MM.1S (cell line): ENCODE measurements at regions not wholly inside any gene's neighbourhood (a gene's known extent, or its start where the extent isn't known, plus 50 kb on each side); places are given as distances from the start of the nearest gene placed in this dataset.

ENCODE experiments used
- DNase-seq: peaks from one replicate; pipeline ENCODE4 v3.0.0-alpha.2; 2015
- H2AFZ ChIP-seq: fragments of 300-600 bp; sonication (generic); 2 replicates; pipeline ENCODE4 v1.6.0; 2016; ENCODE audit warnings: antibody characterized with exemption, low read length
- H3F3A ChIP-seq: fragments of 300-600 bp; sonication (generic); 2 replicates; pipeline ENCODE4 v1.6.1; 2016; ENCODE audit warnings: mild to moderate bottlenecking, antibody characterized with exemption, low read length, moderate library complexity, mixed read lengths; ENCODE audit not compliant: insufficient read depth
- H3K27ac ChIP-seq: fragments of 300-600 bp; sonication (generic); 2 replicates; pipeline ENCODE4 v1.5.1; 2016; ENCODE audit warnings: mild to moderate bottlenecking, low read length
- H3K27me3 ChIP-seq: fragments of 300-600 bp; sonication (generic); replicated peaks from 2 replicates; pipeline ENCODE4 v1.6.0; 2016; ENCODE audit warnings: low read length; ENCODE audit not compliant: insufficient read depth
- H3K36me3 ChIP-seq: fragments of 300-600 bp; sonication (generic); replicated peaks from 2 replicates; pipeline ENCODE4 v1.6.1; 2016; ENCODE audit warnings: mild to moderate bottlenecking, low read length, mixed read lengths; ENCODE audit not compliant: insufficient read depth
- H3K4me1 ChIP-seq: fragments of 300-600 bp; sonication (generic); 2 replicates; pipeline ENCODE4 v1.6.1; 2016; ENCODE audit warnings: low read length, mixed read lengths
- H3K4me2 ChIP-seq: fragments of 300-600 bp; sonication (generic); 2 replicates; pipeline ENCODE4 v1.6.0; 2016; ENCODE audit warnings: low read depth, low read length
- H3K4me3 ChIP-seq: fragments of 300-600 bp; sonication (generic); 2 replicates; pipeline ENCODE4 v1.5.1; 2016; ENCODE audit warnings: low read length, mixed read lengths
- H3K79me2 ChIP-seq: fragments of 300-600 bp; sonication (generic); 2 replicates; pipeline ENCODE4 v1.6.1; 2016; ENCODE audit warnings: mixed run types, low read length, mixed read lengths
- H3K9ac ChIP-seq: fragments of 300-600 bp; sonication (generic); 2 replicates; pipeline ENCODE4 v1.6.1; 2016; ENCODE audit warnings: low read length, mixed read lengths
- H3K9me2 ChIP-seq: fragments of 300-600 bp; sonication (generic); replicated peaks from 2 replicates; pipeline ENCODE4 v1.6.1; 2016; ENCODE audit warnings: mild to moderate bottlenecking, low read length, mixed read lengths; ENCODE audit not compliant: insufficient read depth
- H3K9me3 ChIP-seq: fragments of 300-600 bp; sonication (generic); replicated peaks from 2 replicates; pipeline ENCODE4 v1.6.1; 2016; ENCODE audit warnings: mild to moderate bottlenecking, low read length, mixed read lengths; ENCODE audit not compliant: insufficient read depth
- H4K20me1 ChIP-seq: fragments of 300-600 bp; sonication (generic); 2 replicates; pipeline ENCODE4 v1.6.1; 2016; ENCODE audit warnings: mild to moderate bottlenecking, low read length, moderate library complexity, mixed read lengths; ENCODE audit not compliant: insufficient read depth
- EZH2 ChIP-seq: fragments of 300-600 bp; sonication (generic); optimal IDR thresholded peaks from 2 replicates; pipeline ENCODE3; 2017; ENCODE audit warnings: low read depth, mild to moderate bottlenecking, antibody characterized with exemption, low read length, mixed read lengths
- EZH2phosphoT487 ChIP-seq: fragments of 300-600 bp; sonication (generic); IDR thresholded peaks from 2 replicates; pipeline ENCODE4 v1.6.1; 2018; ENCODE audit warnings: antibody characterized with exemption, low read length
- TF ChIP-seq, protein P1 (sequence below): fragments of 300-600 bp; sonication (generic); IDR thresholded peaks from 2 replicates; pipeline ENCODE4 v1.5.1; 2016; ENCODE audit warnings: antibody characterized with exemption, low read length, mixed read lengths

DNA sequence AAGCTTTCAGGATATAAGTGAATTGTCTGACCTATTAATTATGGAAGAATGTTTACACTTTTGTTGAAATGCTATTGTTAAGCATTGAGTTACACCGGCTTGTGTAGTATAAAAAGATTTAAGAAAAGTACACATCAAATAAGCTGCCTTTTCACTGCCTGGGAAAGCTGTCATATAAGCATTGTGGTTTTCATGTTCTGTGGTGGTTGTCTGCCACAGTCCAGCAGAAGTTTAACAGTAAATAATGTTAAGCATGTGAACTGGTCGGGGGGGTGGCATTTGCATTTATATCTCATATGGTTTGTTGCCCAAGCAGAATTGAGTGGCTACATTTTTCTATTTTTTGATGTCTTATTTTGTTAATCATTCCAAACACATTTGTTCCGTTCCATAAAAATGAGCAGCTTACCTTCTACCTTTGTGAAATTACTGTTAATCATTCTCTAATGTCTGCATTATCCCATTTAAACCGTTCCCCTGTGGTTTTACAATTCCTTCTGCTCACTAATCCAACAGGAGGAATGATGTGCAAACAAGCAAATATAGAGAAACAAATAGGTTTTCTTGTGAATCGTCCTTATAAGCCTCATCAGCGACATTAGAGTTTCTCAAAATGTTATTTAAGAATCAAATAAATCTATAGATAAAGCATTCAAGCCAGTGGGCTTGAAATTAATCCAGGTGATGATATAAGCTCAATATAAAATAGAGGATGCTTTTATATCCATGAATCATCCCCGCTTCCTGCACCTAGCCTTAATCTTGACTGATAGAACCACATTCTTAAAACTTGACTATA lies 160.8 kb upstream of the SAMSN1 start:
- Histone ChIP-seq H3K4me1 (no peaks in the 10 kb centered on the region), H3K4me2 (no peak overlapping the region), H3K27ac (no peak overlapping the region), H2AFZ (no peak overlapping the region), H3K27me3 (no peaks in the 10 kb centered on the region), H3K4me3 (no peak overlapping the region), H3K9me2 (no peaks in the 10 kb centered on the region), H3K9ac (no peak overlapping the region), H3K9me3 (no peaks in the 10 kb centered on the region), H4K20me1 (no peaks in the 10 kb centered on the region), H3F3A (no peaks in the 10 kb centered on the region), H3K36me3 (no peaks in the 10 kb centered on the region), H3K79me2 (no peaks in the 10 kb centered on the region)
- TF ChIP-seq, protein P1, sequence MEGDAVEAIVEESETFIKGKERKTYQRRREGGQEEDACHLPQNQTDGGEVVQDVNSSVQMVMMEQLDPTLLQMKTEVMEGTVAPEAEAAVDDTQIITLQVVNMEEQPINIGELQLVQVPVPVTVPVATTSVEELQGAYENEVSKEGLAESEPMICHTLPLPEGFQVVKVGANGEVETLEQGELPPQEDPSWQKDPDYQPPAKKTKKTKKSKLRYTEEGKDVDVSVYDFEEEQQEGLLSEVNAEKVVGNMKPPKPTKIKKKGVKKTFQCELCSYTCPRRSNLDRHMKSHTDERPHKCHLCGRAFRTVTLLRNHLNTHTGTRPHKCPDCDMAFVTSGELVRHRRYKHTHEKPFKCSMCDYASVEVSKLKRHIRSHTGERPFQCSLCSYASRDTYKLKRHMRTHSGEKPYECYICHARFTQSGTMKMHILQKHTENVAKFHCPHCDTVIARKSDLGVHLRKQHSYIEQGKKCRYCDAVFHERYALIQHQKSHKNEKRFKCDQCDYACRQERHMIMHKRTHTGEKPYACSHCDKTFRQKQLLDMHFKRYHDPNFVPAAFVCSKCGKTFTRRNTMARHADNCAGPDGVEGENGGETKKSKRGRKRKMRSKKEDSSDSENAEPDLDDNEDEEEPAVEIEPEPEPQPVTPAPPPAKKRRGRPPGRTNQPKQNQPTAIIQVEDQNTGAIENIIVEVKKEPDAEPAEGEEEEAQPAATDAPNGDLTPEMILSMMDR: no peak
- TF ChIP-seq EZH2: no peak
- no peak for DNase-seq

DNA sequence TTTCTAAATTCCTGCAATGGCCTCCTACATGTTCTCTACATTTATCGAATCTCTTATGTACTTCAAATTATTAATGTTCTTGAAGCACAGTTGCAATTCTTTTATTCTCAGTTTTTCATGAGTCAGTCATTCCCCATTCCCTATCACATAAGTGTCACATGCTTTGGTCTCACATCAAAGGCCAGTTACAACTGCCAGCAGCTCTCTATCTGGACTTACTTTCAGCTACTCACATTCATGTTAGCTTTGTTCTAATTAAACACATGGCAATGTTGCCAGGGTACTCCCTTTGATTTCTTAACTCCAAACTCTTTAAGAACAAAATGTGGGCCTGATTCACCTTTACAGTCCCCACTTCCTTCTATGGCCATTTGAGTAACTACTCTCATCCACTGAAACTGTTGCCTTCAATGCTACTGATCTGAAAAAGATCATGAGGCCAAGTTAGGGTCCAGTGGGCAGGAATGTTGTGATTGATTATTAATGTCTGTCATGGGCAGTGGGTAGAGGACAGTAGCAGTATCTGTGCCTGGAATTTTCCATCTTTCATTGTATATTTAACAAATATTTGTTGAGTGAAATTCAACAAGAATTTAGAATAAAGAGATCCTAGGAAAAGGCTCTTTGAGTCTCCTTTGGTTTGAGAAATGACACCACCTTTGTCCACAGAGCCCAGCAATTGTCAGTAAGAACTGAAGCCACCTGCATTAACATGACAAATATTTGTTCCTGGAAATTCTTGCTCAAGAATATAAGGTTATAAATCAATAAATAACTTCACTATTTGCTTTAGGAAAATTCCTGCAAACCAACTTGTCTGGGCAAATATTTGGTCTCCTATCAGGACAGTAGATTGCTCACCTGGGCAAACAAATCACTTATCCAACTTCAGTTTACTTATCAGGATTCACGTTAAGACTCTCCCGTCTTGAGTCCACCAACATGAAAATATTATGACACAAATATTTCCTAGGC lies 153.6 kb upstream of the SAMSN1 start:
- Histone ChIP-seq H2AFZ (no peak overlapping the region), H3K9me3 (no peaks in the 10 kb centered on the region), H3K4me2 (no peak overlapping the region), H3K4me1 (peaks cover 3% of the 10 kb centered on the region; the same call in 1 of the 2 replicates), H3K27ac (no peak overlapping the region), H3K27me3 (no peaks in the 10 kb centered on the region), H3K9ac (no peak overlapping the region), H3K4me3 (no peak overlapping the region), H4K20me1 (no peaks in the 10 kb centered on the region), H3K36me3 (no peaks in the 10 kb centered on the region), H3F3A (no peaks in the 10 kb centered on the region), H3K79me2 (no peaks in the 10 kb centered on the region), H3K9me2 (no peaks in the 10 kb centered on the region)
- no peak for TF ChIP-seq EZH2
- TF ChIP-seq, protein P1: no peak
- TF ChIP-seq EZH2phosphoT487: no peak
- no peak for DNase-seq

DNA sequence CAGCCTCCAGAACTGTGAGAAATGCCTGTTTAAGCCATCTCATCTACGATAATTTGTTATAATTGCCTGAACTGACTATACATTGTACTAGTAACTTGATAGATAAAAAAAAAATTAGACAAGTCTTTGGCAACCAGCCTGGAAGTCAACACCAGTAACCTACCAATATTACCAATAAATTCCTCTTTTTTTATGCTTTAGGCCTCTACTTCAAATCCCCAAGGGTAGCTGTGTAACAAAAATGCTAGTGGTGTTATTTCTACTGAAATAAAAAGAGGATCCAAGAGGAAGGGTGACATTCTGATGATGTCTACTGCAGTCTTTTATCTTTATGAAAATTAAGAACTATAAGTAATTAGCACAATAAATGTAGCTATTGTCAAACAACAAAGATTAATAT lies 151.7 kb upstream of the SAMSN1 start:
- no peaks in the 10 kb centered on the region for H4K20me1 ChIP-seq
- peaks cover 3% of the 10 kb centered on the region; the same call in 1 of the 2 replicates for H3K4me1 ChIP-seq
- DNase-seq: no peak
- no peaks in the 10 kb centered on the region for H3K36me3 ChIP-seq
- H3K79me2 ChIP-seq: no peaks in the 10 kb centered on the region
- H3K4me3 ChIP-seq: no peak overlapping the region
- H3K4me2 ChIP-seq: no peak overlapping the region
- H3K9me2 ChIP-seq: no peaks in the 10 kb centered on the region
- no peaks in the 10 kb centered on the region for H3F3A ChIP-seq
- H2AFZ ChIP-seq: no peak overlapping the region
- H3K27me3 ChIP-seq: no peaks in the 10 kb centered on the region
- no peaks in the 10 kb centered on the region for H3K9me3 ChIP-seq
- no peak overlapping the region for H3K27ac ChIP-seq
- TF ChIP-seq EZH2 (no peak), EZH2phosphoT487 (no peak)
- TF ChIP-seq, protein P1: no peak
- no peak overlapping the region for H3K9ac ChIP-seq
